Epithelial cell of esophagus (primary cell): ENCODE measurements at regions not wholly inside any gene's neighbourhood (a gene's known extent, or its start where the extent isn't known, plus 50 kb on each side); places are given as distances from the start of the nearest gene placed in this dataset.

Experiments
- DNase-seq: peaks from one replicate; pipeline ENCODE4 v3.0.0; 2010; ENCODE audit warnings: low read depth
- H3K4me3 ChIP-seq: 2 replicates; pipeline ENCODE4 v1.5.1; 2011; ENCODE audit warnings: mild to moderate bottlenecking, low read length, control low read depth
- TF ChIP-seq, protein P1 (sequence below): IDR thresholded peaks from 2 replicates; pipeline ENCODE4 v1.5.1; 2011; ENCODE audit warnings: low read depth, mild to moderate bottlenecking, low read length, control low read depth, inconsistent platforms; ENCODE audit not compliant: insufficient read depth; ENCODE audit errors: missing control alignments

DNA sequence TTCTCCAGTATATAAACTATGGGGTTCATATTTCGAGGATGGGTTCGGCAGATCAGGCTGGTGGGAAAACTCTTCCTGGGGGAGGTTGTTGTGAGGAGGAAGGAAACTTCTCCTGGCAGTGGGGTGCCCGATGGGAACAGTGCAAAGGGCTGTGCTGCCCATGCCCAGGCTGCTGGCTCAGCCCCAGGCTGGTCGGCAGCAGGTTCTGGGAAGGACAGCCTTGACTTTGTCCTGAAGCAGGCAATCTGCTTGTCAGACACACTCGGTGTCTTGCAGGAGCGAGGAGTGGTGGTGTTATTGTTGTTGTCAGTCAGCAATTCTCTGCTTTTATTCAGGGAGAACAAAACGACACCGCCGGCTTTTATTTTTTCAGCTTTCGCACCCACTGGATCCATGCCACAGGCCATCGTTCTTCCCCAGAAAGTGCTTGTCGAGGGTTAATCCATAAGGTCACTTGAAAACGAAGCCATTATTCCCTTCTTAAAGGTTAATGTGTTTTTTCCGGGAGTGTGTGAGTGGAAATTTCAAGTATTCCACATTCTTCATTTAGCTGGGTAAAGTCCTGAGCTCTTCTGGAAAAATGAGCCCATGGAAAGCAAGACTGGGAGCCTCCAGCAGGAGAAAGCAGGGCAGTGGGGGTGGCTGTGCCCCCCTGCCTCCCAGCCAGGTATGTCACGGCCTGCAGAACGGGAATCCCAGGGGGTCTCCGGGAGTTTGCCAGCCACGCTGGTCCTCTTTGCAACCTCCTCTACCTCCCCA lies 57.0 kb upstream of the STX16 start:
- TF ChIP-seq, protein P1, sequence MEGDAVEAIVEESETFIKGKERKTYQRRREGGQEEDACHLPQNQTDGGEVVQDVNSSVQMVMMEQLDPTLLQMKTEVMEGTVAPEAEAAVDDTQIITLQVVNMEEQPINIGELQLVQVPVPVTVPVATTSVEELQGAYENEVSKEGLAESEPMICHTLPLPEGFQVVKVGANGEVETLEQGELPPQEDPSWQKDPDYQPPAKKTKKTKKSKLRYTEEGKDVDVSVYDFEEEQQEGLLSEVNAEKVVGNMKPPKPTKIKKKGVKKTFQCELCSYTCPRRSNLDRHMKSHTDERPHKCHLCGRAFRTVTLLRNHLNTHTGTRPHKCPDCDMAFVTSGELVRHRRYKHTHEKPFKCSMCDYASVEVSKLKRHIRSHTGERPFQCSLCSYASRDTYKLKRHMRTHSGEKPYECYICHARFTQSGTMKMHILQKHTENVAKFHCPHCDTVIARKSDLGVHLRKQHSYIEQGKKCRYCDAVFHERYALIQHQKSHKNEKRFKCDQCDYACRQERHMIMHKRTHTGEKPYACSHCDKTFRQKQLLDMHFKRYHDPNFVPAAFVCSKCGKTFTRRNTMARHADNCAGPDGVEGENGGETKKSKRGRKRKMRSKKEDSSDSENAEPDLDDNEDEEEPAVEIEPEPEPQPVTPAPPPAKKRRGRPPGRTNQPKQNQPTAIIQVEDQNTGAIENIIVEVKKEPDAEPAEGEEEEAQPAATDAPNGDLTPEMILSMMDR = no peak
- H3K4me3 ChIP-seq = no peak overlapping the region
- no peak for DNase-seq

DNA sequence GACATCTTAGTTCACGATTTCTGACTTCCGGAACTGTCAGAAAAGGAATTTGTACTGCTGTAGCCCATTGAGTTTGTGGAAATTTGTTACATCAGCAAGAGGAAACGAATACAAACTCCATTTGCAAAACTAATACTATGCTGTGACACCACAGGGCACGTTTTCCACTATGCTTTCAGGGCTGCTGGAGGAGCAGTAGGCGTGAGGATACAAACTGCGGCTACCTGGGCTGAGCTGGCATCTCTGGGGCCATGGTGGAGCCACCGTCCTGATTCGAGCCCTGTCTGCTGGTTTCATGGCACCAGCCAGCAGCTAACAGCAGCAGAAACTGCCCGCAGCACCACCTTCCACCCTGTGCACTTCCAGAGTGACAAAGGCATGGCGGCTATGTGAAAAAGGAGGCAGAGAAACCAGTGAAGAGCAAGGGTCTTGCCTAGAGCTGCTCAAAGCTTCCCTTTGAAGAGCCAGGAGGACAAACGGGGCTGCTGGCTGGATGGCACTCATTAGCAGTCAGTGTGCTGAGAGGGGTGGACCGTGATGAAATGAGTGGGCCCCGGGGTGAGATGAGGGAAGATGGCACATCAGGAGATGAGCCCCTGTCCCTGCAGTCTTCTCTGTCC lies 58.9 kb upstream of the STX16 start:
- no peak for DNase-seq
- TF ChIP-seq, protein P1 = no peak
- H3K4me3 ChIP-seq = no peak overlapping the region

DNA sequence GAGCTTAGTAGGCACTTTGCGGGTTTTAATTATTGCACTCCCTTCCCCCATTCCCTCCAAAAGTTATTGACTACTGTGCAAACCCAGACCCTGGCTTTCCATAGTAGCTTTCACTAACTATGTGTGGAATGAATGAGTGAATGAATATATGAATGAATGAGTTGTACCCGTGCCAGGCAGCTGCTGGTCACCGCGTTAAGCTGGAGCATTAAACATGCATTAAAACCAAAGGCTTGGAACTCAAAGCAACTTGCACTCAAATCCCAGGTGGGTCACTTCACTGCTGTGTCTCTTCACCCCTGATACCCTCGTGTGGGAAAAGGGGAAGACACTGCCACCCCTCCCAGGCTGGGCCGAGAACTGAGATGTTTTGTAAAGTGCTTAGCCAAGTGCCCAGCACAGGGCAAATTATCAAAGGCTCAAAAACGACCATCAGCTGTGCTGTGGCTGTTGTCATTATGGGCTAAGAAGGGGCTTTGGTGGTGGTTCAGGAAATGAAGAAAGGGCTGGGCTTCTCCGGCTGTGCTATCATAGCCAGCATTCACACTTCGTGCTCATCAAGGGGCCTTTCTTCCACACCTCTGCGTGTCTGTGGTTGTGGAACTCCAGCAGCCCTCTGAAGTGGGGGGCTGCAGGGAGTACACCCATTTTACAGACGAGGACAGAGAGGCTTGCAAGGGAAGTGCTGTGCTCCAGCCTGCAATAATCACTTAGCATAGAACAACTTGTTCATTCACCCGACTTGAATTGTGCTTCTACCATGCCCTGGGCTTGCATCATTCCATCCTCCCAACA lies 60.2 kb upstream of the STX16 start:
- no peak for DNase-seq
- no peak overlapping the region for H3K4me3 ChIP-seq
- TF ChIP-seq, protein P1 = no peak

DNA sequence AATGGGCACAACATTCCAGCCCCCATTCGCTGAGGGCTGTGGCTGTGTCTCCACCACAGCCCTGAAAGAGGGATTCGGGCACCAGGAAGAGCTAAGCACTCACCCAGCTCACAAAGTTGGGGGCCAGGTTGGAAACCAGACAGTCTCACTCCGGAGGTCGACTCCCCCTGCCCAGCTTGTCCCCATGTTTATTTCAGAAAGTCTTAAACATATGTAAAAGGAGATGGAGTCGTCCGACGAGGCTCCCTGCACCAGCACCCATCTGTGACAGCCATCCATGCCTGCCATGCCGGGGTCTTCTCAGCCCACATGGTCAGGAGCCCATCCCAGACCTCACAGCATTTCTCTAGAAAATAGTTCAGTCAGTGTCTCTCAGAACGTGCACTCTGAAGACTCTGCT lies 63.6 kb upstream of the STX16 start:
- no peak for DNase-seq
- no peak overlapping the region for H3K4me3 ChIP-seq
- TF ChIP-seq, protein P1 = no peak

DNA sequence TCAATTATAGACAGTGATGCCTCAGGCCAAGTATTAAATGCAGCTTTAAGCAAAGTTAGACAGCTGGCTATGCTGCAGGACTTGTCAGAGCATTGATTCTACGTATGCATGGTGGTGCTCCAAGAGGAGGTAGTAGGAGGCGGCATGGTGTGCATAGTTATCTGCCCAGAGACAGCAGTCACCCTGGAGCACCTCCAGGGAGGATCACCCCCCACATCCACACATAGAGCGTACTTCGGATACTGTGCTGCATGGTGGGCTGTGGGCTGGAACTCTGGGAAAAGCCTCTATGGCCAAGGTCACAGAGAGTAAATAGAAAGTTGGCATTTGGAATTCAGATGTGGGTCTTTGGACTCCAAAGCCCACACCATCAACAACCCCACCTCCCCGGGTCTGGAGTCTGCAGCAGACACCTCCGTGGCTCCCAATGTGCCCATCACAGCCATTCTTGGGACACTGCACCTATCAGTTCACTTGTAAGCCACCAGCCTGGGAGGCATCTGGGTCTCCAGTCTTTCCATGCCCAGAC lies 64.5 kb upstream of the STX16 start:
- H3K4me3 ChIP-seq = no peak overlapping the region
- TF ChIP-seq, protein P1 = no peak
- no peak for DNase-seq

DNA sequence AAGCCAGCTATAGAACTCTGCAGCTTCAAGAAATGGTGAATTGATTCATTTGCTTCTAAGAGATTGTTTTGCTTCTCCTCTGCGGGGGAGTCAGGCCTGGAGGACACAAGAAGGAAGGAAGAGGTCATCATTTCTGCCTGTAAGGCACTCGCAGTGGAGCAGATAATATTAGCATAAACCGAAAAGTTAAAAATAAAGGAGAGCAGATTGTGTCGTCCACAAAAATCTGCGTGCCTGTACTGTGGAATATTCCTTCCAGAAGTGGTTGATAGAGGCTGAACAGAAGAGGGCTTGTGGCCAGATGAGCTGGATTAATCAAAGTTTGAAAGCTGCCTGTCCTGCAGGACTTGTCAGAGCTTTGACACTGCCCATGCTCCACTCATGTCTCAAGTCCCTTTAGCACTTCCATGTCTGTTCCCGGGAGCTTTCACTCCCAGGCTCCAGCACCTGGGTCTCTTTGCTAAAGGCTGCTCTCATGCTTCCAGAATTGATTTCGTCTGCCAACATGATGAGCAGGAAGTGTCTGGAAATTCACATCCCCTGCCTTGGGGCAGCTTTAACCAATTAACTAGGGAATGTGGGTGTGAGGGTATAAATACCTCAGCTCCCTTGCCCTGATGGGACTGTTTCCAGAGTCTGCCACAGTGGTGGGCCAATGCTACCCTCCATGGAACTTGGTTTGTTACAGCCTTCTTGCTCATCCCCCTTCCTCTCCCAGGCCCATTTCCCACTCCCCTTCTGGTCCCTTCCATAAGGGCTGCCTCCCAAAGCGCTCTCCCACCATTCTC lies 65.1 kb upstream of the STX16 start:
- TF ChIP-seq, protein P1 = no peak
- H3K4me3 ChIP-seq = no peak overlapping the region
- no peak for DNase-seq
